ENCODE measurements at regions not wholly inside any gene's neighbourhood (a gene's known extent, or its start where the extent isn't known, plus 50 kb on each side); places are given as distances from the start of the nearest gene placed in this dataset.

- no peak overlapping the region for H3K4me3 ChIP-seq
- ATAC-seq (ENCODE audit: insufficient read depth, low FRiP score) (no peak), DNase-seq (no peak)
- WGBS, 2 donors: 77 to 83% methylated on average over 4 of the region's 4 CpGs
- H3K27me3 ChIP-seq (ENCODE audit: control insufficient read depth in 3 of 3, insufficient read depth in 3 of 3, low read length in 2 of 3): no peaks in the 10 kb centered on the region
- no peaks in the 10 kb centered on the region for H3K36me3 ChIP-seq (ENCODE audit: control insufficient read depth in 4 of 4, insufficient read depth in 4 of 4, low read length in 4 of 4)
- no peak overlapping the region for H3K27ac ChIP-seq (ENCODE audit: low read depth in 1 of 2, low read length in 1 of 2)
- no peak overlapping the region for H3K9ac ChIP-seq (ENCODE audit: insufficient read depth in 1 of 2, low read length in 2 of 2)
- TF ChIP-seq CTCF (IDR thresholded peaks at IDR 0.05; ENCODE audit: control extremely low read depth, extremely low read depth): no peak
- no peaks in the 10 kb centered on the region for H3K9me3 ChIP-seq (ENCODE audit: control insufficient read depth in 4 of 4, insufficient read depth in 3 of 4, low read length in 3 of 4)
- peaks cover 0 to 54% (median 6%) of the 10 kb centered on the region in 5 donors for H3K4me1 ChIP-seq (ENCODE audit: control insufficient read depth in 5 of 5, insufficient read depth in 5 of 5, low read length in 5 of 5)
These were observed 328.2 kb downstream of the SHQ1 start for GRCh38 chr3:72519946-72520604.

GRCh38 chr3:72517921-72518424, 330.3 kb downstream of the SHQ1 start:
- peaks cover 0 to 47% (median 6%) of the 10 kb centered on the region in 5 donors for H3K4me1 ChIP-seq (ENCODE audit: control insufficient read depth in 5 of 5, insufficient read depth in 5 of 5, low read length in 5 of 5)
- no peaks in the 10 kb centered on the region for H3K36me3 ChIP-seq (ENCODE audit: control insufficient read depth in 4 of 4, insufficient read depth in 4 of 4, low read length in 4 of 4)
- no peak for TF ChIP-seq CTCF (IDR thresholded peaks at IDR 0.05; ENCODE audit: control extremely low read depth, extremely low read depth)
- ATAC-seq (ENCODE audit: insufficient read depth, low FRiP score): no peak
- peak; percentile 72 to 95 (median 93) for DNase-seq
- H3K27ac ChIP-seq (ENCODE audit: low read depth in 1 of 2, low read length in 1 of 2): no peak overlapping the region
- 90 to 93% methylated on average over 4 of the region's 4 CpGs for WGBS, 2 donors
- H3K27me3 ChIP-seq (ENCODE audit: control insufficient read depth in 3 of 3, insufficient read depth in 3 of 3, low read length in 2 of 3): no peaks in the 10 kb centered on the region
- no peak overlapping the region for H3K4me3 ChIP-seq
- no peak overlapping the region for H3K9ac ChIP-seq (ENCODE audit: insufficient read depth in 1 of 2, low read length in 2 of 2)
- no peaks in the 10 kb centered on the region for H3K9me3 ChIP-seq (ENCODE audit: control insufficient read depth in 4 of 4, insufficient read depth in 3 of 4, low read length in 3 of 4)

- H3K36me3 ChIP-seq (ENCODE audit: control insufficient read depth in 4 of 4, insufficient read depth in 4 of 4, low read length in 4 of 4): no peaks in the 10 kb centered on the region
- ATAC-seq (ENCODE audit: insufficient read depth, low FRiP score) (no peak), DNase-seq (no peak)
- 83 to 85% methylated on average over 5 of the region's 5 CpGs for whole genome bisulfite sequencing, 2 donors
- peaks cover 0 to 41% (median 6%) of the 10 kb centered on the region in 5 donors for H3K4me1 ChIP-seq (ENCODE audit: control insufficient read depth in 5 of 5, insufficient read depth in 5 of 5, low read length in 5 of 5)
- TF ChIP-seq CTCF (IDR thresholded peaks at IDR 0.05; ENCODE audit: control extremely low read depth, extremely low read depth): no peak
- H3K9ac ChIP-seq (ENCODE audit: insufficient read depth in 1 of 2, low read length in 2 of 2): peak overlapping the region in 1 of 2 donors; percentile 57
- H3K9me3 ChIP-seq (ENCODE audit: control insufficient read depth in 4 of 4, insufficient read depth in 3 of 4, low read length in 3 of 4): no peaks in the 10 kb centered on the region
- no peak overlapping the region for H3K27ac ChIP-seq (ENCODE audit: low read depth in 1 of 2, low read length in 1 of 2)
- no peak overlapping the region for H3K4me3 ChIP-seq
- no peaks in the 10 kb centered on the region for H3K27me3 ChIP-seq (ENCODE audit: control insufficient read depth in 3 of 3, insufficient read depth in 3 of 3, low read length in 2 of 3)
These were observed 330.9 kb downstream of the SHQ1 start for GRCh38 chr3:72517336-72517735.
